HG02759 (cell line): ENCODE measurements at regions not wholly inside any gene's neighbourhood (a gene's known extent, or its start where the extent isn't known, plus 50 kb on each side); places are given as distances from the start of the nearest gene placed in this dataset.
"Not testable (repeated sequence)": the region's sequence is repeated elsewhere in the genome, so short reads cannot be mapped to it uniquely, and the experiment has no call there.

Source experiments
- ATAC-seq: cut with Tn5 transposase; IDR thresholded peaks from one replicate; pipeline ENCODE4 v1.9.1; 2021; ENCODE audit warnings: mild to moderate bottlenecking, moderate library complexity; ENCODE audit not compliant: unreplicated experiment

DNA sequence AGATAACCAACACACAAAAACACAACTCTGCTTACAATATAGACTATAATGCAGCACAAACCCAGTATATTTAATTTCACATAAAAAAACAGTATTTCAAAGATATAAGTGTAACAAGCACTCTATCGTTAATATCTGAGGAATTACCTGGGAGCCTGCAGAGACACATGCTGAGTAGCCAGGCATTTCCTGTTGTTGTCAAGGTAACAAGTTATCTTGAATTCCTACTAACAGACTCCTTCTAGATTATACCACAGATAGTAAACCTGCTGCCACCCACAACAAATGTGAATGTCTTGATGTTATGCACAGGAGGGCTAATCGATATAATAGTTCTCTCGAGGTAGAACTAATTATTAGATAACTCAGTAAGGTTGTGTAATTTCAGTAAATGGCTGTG is 826.0 kb upstream of the PRR20A start:
- no peak for ATAC-seq

DNA sequence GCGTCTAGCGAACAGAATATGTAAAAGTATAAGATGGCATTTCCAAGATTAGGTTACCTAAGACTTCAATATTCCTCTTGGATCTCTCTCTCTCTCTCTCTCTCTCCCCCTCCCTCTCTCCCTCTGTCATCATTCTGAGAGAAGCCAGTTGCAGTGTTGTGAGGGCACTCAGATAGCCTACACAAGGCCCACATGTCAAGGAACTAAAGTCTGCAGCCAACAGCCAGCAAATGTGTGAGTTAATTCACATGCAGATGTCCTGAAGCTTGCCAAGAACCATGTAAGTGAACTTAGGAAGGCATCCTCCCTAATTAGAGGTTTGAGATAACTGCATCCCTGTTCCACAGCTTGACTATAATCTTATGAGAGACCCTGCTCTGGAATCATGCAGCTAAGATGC is 822.9 kb upstream of the PRR20A start:
- ATAC-seq: no peak

DNA sequence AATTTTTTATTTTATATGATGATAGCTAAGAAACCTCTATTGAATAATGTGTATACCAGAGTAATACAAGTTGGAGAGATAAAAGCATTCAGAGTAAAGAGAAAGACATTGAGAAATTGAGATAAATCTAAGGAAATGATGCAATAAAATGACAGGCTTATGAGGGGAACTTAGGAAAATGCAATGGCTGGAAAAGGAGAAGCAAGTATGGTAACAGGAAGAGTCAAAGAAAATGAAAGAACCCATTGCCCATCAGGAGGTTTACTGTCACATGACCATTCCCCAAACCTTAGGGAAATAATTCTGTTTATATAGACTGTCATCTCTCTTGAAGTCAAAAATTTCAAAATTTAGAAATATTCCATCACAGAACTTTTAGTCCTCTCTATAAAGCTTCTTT is 808.0 kb upstream of the PRR20A start:
- ATAC-seq: no peak

DNA sequence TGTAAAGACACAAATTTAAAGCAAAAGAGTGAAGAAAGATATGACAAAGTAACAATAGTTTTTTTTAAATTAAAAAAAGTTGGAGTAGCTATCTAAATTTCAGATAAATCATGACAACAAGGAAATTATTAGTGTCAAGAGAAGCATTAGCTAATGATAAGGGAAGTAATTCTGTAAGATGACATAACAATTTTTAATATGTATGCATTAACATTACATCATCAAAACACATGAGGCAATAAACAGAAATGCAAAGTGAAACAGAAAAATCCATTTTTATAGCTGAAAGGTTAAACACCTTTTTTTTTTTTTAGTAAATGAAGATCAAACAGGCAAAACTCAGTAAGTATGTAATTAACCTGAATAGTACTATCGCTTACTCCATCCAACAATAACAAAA is 804.9 kb upstream of the PRR20A start:
- no peak for ATAC-seq

DNA sequence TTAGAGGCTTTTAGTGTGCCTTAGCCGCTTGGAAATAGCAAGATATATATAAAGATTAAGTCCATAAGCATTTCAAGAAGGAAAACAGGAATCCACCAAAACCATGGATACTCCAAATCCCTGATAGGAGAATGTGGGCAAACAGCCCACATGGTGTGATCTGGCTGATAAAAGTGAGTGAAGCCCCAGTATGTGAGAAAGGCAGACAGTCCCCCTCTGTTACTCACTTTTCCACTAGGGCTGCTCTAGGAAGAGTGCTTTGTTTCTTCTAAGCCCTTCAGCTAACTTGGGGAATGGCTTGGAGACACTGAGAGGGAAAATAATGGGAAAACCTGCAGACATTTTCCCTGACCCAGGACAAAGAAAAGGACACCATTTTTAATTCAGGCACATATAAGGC is 802.3 kb upstream of the PRR20A start:
- no peak for ATAC-seq

DNA sequence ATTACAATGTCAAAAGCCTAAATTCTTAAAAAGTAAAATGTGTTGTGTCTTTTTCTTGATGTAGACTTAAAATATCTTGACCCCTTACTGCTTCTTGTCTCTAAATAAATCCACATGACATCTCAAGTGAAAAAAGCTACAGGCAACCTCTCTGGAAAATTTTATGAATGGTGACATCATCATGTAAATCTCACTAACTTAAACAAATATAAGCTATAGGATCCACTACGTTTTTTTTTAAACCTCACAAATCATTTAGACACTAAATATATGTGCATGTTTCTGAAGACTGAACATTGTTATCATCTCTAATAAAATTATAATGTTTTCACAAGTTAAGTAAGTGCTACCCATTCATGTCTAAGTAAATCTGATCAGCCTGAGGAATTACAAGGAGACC is 793.7 kb upstream of the PRR20A start:
- no peak for ATAC-seq

DNA sequence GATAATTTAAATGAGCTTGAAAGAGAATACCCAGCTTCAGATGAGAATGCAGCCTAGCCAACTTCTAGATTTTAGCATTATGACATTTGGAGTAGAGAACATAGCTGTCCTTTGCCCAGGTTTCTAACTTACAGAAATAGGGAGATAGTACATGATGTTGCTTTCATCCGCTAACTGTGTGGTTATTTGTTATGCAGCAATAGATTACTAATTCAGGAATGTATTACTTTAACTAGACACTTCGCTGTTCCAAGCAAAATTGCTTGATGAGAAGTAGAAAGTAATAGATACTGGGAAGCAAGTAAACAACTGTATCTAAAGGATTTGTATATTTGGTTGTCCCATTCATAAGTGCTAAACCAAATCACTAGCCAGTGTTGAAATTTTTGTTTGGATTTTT is 790.9 kb upstream of the PRR20A start:
- ATAC-seq: no peak

DNA sequence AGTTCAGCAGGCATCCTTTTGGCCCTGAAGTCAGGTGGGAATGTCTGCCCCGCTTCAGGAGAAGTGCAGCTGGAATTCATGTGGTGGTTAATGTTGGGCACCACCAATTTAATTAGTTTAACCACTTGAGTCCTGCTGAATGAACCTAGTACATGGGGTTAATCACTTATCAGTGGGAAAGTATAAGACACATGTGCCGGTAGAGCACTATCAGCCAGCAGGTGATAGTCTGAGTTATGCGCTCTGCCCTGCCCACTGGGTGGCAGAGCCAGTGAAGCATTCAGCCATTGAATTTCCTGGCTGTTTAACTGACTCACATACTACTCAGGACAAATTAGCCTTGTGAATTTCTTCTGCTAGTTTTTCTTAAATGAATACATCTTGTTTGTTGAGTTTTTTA is 789.7 kb upstream of the PRR20A start:
- ATAC-seq: no peak

DNA sequence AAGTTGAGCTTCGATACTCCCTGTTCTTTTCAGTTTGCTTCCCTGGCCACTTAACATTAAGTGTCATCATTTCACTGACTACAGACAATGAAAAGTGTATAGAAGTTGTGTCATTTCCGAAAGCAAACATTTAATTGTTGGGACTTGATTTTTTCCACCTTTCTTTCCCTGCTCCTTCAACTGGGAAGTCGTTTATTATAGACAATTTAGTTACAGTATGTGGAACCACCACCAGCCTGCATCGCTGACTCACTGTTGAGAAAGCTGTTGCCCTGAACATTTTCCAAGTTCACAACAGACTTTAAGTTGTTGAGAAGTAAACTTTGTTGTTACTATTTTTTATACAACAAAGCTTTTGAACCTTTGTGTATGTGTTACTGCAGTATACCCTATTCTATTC is 788.4 kb upstream of the PRR20A start:
- no peak for ATAC-seq

DNA sequence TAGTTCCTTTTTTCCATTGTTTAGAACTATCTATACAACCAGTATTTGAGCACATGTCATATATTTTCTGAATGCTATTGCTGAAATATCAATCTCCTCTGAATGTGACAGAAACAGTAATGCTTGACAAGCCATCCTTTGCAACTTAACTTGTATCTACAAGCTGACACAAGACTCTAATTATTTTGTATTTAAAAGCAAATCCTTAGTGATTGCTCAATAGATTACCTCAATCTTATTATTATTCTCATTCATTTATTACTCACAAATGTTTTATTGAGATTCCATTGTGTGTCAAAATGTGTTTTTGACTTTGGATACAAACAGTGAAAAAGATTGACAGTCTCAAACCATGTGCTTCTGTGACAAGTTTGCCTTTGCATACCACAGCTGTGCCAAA is 787.8 kb upstream of the PRR20A start:
- no peak for ATAC-seq

DNA sequence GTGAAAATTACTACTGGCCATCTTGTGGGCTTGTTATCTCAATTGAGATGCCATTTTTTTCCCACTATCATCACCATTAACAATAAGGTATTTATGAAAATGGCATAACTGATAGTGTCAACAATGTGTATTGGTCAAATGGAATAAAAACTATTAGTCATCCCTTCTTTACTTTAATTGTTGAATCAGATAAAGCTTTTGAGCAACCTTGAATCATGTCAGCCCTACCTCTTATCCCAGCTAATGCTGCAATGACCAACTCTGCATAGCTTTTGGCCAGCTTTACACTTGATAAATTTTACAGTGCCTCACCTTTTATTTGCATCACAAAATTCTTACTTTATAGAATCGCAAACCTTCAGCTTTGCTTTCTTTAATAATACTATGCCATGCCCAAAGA is 784.0 kb upstream of the PRR20A start:
- ATAC-seq: no peak

DNA sequence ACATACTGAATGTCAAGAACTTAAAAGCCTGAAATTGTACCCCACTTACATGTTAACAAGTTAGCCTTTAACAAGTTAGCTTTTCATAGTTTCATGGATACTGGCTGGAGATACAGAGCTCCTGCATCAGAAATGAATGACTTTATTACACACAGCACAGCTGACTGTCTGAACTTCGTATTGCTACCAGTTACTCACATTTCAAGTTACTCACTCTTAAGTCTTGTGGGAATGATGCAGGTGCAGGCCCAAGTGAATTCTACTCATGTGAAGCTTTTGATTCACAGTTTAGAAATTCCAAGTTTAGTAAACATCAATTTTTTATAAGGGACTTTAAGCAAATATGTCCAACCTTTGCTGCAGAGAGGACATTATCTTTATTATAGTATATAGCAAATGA is 762.2 kb upstream of the PRR20A start:
- no peak for ATAC-seq

DNA sequence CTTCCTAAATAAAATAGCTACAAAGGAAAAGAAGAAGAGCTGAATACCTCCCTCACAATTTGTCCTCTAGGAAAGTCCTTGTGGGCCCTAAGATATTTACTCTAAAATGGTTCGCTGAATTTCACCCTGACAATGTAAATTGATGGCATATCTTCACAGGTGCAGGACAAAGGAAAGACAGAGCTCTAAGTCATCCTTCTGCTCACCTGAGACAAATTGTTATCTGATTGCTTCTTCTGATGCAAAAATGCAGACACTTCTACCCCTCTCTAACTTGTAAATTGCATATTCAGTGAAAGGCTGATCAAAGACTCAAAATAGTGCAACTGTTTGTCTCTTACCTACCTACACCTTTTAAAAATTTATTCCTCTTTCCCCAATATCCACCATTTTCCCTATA is 747.2 kb upstream of the PRR20A start:
- no peak for ATAC-seq

DNA sequence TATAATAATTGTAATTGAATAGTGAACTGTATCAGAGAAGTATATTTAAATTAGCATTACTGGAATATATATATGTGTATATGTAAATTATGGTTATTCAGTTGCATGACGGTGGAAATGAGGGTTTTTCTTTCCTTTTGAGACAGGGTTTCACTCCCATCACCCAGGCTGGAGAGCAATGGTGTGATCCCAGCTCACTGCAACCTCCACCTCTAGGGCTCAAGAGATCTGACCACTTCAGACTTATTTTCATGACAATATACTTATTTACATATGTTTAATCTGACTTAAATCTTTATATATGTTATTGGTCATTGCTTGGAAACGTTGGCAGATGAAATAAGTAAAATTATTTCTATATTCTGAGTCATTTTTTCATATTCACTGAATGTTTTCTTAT is 744.4 kb upstream of the PRR20A start:
- no peak for ATAC-seq

DNA sequence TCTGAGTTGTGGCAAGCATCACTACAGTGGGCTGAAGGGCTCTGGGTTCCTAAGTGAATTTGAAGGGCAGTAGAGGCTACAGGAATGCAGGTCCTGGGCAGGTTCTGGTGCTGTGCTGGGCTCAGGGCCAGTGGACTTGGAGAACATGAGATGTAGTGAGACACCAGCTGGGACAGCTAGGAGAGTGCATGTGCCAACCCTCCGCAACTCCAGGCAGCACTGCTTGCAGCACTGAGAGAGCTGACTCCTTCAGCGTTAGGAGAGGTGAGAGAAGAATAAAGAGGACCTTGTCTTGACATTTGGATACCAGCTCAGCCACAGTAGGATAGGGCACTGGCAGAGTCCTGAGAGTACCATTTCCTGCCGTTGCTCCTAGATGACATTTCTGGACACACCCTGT is 739.9 kb upstream of the PRR20A start:
- ATAC-seq: no peak

DNA sequence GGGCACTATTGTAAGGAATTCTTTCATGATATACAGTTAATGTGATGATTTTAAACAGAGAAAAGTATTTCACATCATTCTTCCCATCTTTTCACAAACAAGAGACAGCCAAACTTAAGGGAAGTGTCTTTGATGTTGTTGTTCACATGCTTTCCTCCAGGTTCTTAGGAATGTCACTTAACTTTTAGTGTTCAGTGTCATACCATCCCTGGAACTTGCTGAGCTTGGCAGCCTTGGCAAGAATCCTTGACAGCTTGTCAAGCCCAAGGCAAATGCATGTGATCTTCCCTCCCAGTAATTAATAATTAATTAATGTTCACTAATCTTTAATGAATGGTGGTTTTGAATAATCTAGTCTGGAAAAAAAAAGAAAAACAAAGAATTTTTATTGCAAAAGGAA is 727.9 kb upstream of the PRR20A start:
- no peak for ATAC-seq

DNA sequence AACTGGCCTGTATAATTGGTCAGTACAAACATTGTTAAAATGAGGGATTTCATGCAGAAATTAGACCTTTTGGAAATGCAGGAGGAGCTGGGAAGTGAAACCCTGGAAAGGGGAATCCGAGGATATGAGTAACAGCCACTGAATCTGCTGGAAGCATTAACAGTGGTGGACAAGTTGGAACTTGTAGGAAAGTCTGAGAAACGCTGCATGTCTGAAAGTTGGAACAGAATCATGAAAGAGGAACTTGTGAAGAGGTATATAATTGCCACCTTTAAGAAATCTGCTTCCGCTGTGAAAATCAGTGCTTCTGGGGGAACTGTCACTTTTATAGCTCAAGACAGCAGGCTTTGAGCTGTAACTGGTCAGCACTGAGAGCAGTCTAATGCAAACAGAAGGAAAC is 716.5 kb upstream of the PRR20A start:
- ATAC-seq: no peak

DNA sequence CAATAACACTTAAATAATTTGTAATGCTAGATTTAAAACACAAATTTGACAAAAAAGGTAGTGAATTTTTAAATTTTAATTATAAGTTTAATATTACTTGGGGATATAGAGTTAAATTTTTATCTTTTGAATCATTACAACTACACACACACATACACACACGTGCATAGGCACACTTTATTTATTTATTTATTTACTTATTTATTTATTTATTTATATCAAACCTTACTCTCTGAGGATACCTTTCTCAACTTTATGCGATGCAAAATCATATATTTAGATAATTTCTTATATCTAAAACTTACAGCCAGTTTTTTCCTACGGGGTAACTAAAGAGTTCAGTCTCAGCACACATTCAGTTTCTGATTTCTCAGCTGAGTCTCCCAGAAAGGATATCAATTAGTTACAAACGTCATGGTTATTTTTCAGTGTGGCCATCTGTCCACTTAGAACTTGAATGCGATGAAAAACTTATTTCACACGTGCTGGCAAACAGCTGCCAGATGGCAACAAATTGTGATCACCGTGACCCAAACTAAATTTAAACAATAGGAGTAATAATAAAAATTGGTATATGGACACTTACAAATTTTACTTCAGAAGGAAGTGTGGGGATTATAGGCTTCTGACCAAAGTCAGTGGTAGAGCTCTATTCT is 683.1 kb upstream of the PRR20A start:
- ATAC-seq: no peak

DNA sequence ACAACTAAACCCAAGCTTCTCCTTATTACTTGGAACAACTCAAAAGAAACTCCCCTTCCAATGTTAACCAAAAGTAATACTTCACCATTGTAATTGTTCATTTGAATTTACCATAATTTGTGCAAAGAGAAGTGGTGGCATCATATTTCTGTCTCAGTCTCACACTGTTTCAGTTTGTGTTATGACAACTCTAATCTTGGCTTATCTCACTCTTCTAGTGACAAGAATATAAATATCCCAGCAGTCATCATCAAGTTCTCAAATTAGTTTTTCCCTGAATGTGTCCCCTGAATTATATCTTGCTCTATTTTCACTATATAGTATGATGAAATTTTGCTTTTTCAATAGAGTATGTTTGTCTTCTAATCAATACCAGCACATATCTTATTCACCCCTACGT is 681.4 kb upstream of the PRR20A start:
- no peak for ATAC-seq

DNA sequence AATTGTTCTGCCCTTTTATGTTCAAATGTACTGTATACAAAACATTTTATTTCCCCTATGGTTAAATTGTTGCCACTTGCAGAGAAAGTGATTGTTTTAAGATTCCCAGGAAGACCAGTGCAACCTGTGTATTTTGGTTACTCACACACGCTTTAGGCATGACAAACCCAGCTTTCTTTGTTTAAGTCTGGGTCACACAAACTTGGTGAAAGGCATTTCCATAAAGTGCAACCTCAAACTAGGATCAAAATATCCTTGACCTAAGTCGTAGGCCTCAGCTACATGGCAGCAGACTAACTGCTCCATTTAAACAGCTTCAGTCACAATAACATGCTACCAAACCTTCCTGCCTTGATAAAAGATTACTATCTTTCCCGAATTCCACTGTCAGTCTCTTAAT is 639.0 kb upstream of the PRR20A start:
- ATAC-seq: no peak

DNA sequence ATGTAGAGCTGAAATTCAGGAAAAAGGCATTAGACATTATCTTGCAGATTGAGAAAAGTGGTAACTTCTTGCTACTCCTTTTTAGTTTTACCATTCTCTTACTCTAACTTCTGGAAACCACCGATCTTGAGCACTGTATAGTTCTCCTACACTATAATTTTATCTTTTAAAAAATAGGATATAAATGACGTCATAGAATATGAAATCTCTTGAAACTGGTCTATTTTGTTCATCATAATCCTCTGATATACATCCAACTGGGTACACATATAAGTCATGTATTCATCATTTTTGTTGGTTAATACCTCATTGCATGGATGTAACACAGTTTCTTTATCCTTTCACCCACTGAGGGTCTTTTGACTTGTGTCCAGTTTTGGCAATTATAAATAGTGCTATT is 629.9 kb upstream of the PRR20A start:
- ATAC-seq: no peak

DNA sequence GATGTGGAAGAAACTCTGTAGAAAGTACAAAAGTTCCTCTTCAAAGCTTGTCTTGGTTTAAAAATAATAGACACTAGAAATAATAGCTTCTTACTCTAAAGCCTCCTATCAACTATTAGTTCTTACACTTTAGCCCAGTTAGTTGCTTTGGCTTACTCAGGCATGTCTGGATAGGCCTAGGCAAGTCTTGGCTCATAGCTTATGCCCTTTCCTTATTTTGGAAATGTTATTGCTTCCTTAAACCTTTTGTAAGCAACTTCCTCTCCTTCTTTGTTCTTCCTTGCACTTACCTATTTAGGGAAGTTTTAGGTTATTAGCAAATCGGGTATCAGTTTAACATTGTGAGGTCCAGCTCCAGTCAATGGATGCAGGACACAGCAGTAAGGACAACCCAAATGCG is 628.4 kb upstream of the PRR20A start:
- not testable (repeated sequence) for ATAC-seq

DNA sequence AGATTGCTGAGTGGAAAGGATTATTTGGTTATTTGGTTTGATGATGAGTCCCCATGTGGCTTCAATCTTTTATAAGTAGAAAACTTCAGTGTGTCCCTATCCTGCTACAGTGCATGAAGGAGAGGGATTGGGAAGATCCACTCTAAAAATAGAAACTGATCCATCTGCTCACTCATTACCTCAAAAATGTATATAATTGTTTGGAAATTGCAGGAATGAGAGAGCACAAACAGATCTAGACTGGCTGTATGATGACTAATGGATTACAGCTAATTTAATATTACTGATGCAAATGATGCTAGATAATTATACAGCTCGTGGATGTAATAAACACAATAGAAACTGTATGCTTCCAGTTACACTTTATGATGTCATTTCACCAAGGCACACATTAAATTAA is 625.3 kb upstream of the PRR20A start:
- no peak for ATAC-seq
